Panc1 (cell line): ENCODE measurements at regions not wholly inside any gene's neighbourhood (a gene's known extent, or its start where the extent isn't known, plus 50 kb on each side); places are given as distances from the start of the nearest gene placed in this dataset.

ENCODE experiments used
- ATAC-seq: fragments of 200-7000 bp; cut with Tn5 transposase; 2 replicates; pipeline ENCODE4 v1.9.1; 2020; ENCODE audit warnings: mild to moderate bottlenecking, moderate library complexity
- BruUV-seq: library from RNA; stranded (reverse); fragments of 400-500 nt; replicated peaks from 2 replicates; lab custom pipeline; 2021; lab: Mats Ljungman, UMichigan
- CTCF ChIA-PET: fragments of 300-600 bp; sonication (Branson Sonifier 250); formaldehyde crosslinking; loops from one replicate; lab custom pipeline; 2022; ENCODE audit warnings: antibody characterized with exemption; lab: Charles Lee
- POLR2A ChIA-PET: fragments of 300-600 bp; sonication (Branson Sonifier 250); formaldehyde crosslinking; loops from one replicate; lab custom pipeline; 2022; ENCODE audit warnings: antibody characterized with exemption; lab: Charles Lee
- DNase-seq: peaks from one replicate; pipeline ENCODE4 v3.0.0-alpha.2; 2010; ENCODE audit warnings: low read depth, low spot score
- H3K27ac ChIP-seq: 2 replicates; pipeline ENCODE4 v1.5.1; 2011; ENCODE audit warnings: mild to moderate bottlenecking, low read length, inconsistent platforms
- H3K27me3 ChIP-seq: fragments of 200-500 bp; sonication (Bioruptor generic); 2 replicates; pipeline ENCODE4 v1.6.0; 2014; ENCODE audit warnings: low read length, inconsistent platforms; ENCODE audit not compliant: control insufficient read depth, insufficient read depth
- H3K36me3 ChIP-seq: fragments of 200-500 bp; sonication (Bioruptor generic); 2 replicates; pipeline ENCODE4 v1.5.1; 2014; ENCODE audit warnings: inconsistent platforms, mild to moderate bottlenecking, low read length, moderate library complexity; ENCODE audit not compliant: control insufficient read depth, insufficient read depth
- H3K4me1 ChIP-seq: 2 replicates; pipeline ENCODE4 v1.5.1; 2011; ENCODE audit warnings: inconsistent platforms, mild to moderate bottlenecking, low read length, moderate library complexity; ENCODE audit not compliant: control insufficient read depth, insufficient read depth
- H3K4me3 ChIP-seq, 2 experiments: 2 replicates each; pipeline ENCODE4 v1.5.1; 2011 to 2012; ENCODE audit warnings: low read depth in 2 of 2, low read length in 2 of 2, mild to moderate bottlenecking in 2 of 2, inconsistent platforms in 1 of 2, moderate library complexity in 1 of 2
- H3K9me3 ChIP-seq: fragments of 200-500 bp; sonication (Bioruptor generic); 2 replicates; pipeline ENCODE4 v1.5.1; 2014; ENCODE audit warnings: low read depth, mild to moderate bottlenecking, inconsistent platforms, low read length, moderate library complexity; ENCODE audit not compliant: control insufficient read depth, insufficient read depth
- POLR2AphosphoS5 ChIP-seq: IDR thresholded peaks from 2 replicates; pipeline ENCODE4 v1.6.1; 2012; ENCODE audit warnings: mild to moderate bottlenecking, low read depth, low read length, moderate library complexity
- SIN3A ChIP-seq: IDR thresholded peaks from 2 replicates; pipeline ENCODE4 v1.6.1; 2012; ENCODE audit warnings: low read depth, mild to moderate bottlenecking, low read length, moderate library complexity, borderline replicate concordance; ENCODE audit not compliant: insufficient read depth
- TCF7L2 ChIP-seq: IDR thresholded peaks from 2 replicates; pipeline ENCODE4 v1.6.1; 2011; ENCODE audit warnings: mild to moderate bottlenecking, low read depth, low read length, inconsistent platforms
- in situ Hi-C: cut with HindIII; loops from 2 replicates; pipeline ENCODE4 v1.10.0; 2016; ENCODE audit warnings: low sequenced_read_pairs, low pct_unique_long_range_greater_than_20kb
- intact Hi-C: fragments of 100-400 bp; cut with micrococcal nuclease; formaldehyde crosslinking; loops from one replicate; pipeline ENCODE4 v1.10.0; 2022; ENCODE audit not compliant: unreplicated experiment
- TF ChIP-seq, protein P1 (sequence below): fragments of 450-650 bp; IDR thresholded peaks from 2 replicates; pipeline ENCODE4 v1.5.1; 2017; ENCODE audit warnings: mild to moderate bottlenecking
- TF ChIP-seq, protein P2 (sequence below), 2 experiments: IDR thresholded peaks; 2 replicates each; pipeline ENCODE4 v1.6.1; 2011 to 2012; ENCODE audit warnings: low read depth in 2 of 2, control low read depth in 1 of 2, low read length in 1 of 2, mild to moderate bottlenecking in 1 of 2, moderate library complexity in 1 of 2; ENCODE audit not compliant: insufficient read depth in 1 of 2

DNA sequence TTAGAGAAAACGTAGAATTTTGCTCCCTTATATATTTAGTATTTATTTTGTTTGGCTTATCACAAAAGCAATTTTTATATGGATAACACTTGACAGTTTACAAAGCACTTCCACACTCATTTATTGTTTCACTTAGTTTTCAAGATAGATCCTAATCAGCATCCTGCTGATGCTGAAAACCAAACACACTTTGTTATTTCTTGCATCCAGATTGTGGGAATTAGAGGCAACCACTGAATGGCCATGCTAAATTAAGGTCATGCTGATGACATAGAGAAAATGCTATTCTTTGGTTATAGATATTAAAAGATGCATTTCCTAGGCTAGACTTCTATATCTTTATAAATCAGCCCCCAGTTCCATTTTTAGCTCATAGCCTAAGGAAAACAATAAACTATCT is 474.1 kb upstream of the KCNMB2 start:
- no peak for DNase-seq
- no peak overlapping the region for H3K27ac ChIP-seq
- no TSS peak for BruUV-seq
- intact Hi-C loops (loop anchor here (10.0 kb wide), 1 partner anchor 587 kb away; no protein-coding TSS in a partner anchor), in situ Hi-C loops (no loop called here)
- H3K9me3 ChIP-seq = peaks cover 3% of the 10 kb centered on the region; the same call in 1 of the 2 replicates
- no peaks in the 10 kb centered on the region; the same call in 1 of the 2 replicates for H3K4me1 ChIP-seq
- H3K27me3 ChIP-seq = no peaks in the 10 kb centered on the region
- no peak for ATAC-seq
- H3K36me3 ChIP-seq = no peaks in the 10 kb centered on the region
- no peak for TF ChIP-seq SIN3A
- no peak overlapping the region for H3K4me3 ChIP-seq
- POLR2A ChIA-PET = interaction anchor here (0.6 kb wide), 1 partner anchor 471 kb away, joined by 6 read pairs; no protein-coding TSS in a partner anchor
- CTCF ChIA-PET = no interaction called here

DNA sequence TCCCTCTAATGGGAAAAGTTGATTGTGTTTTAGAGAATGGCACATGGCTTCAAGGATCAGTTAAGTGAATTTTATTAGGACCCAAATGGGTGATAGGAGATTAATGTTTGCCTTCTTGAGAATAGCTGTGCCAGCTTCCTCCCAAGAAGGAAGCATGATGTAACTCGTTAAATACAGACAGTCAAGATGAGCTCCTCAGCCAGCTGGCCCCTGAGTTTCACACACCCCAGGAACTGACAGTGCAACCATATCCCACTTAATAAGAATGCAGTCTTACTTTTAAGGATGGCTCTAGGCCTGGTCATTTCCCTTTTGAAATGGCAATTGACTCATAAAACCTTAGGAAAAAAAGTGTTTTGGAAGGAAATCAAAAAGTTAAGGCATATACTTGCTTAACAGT is 472.8 kb upstream of the KCNMB2 start:
- ATAC-seq (no peak), DNase-seq (no peak)
- CTCF ChIA-PET = no interaction called here
- Histone ChIP-seq H3K36me3 (no peaks in the 10 kb centered on the region), H3K4me1 (no peaks in the 10 kb centered on the region; the same call in 1 of the 2 replicates), H3K27ac (no peak overlapping the region), H3K9me3 (peaks cover 3% of the 10 kb centered on the region; the same call in 1 of the 2 replicates), H3K4me3 (no peak overlapping the region), H3K27me3 (no peaks in the 10 kb centered on the region)
- intact Hi-C loops = loop anchor here (10.0 kb wide), 1 partner anchor 589 kb away; no protein-coding TSS in a partner anchor
- in situ Hi-C loops = no loop called here
- no TSS peak for BruUV-seq
- POLR2A ChIA-PET = no interaction called here
- TF ChIP-seq, protein P1, sequence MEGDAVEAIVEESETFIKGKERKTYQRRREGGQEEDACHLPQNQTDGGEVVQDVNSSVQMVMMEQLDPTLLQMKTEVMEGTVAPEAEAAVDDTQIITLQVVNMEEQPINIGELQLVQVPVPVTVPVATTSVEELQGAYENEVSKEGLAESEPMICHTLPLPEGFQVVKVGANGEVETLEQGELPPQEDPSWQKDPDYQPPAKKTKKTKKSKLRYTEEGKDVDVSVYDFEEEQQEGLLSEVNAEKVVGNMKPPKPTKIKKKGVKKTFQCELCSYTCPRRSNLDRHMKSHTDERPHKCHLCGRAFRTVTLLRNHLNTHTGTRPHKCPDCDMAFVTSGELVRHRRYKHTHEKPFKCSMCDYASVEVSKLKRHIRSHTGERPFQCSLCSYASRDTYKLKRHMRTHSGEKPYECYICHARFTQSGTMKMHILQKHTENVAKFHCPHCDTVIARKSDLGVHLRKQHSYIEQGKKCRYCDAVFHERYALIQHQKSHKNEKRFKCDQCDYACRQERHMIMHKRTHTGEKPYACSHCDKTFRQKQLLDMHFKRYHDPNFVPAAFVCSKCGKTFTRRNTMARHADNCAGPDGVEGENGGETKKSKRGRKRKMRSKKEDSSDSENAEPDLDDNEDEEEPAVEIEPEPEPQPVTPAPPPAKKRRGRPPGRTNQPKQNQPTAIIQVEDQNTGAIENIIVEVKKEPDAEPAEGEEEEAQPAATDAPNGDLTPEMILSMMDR = no peak
- TF ChIP-seq POLR2AphosphoS5 (no peak), SIN3A (no peak)
- TF ChIP-seq, protein P2, sequence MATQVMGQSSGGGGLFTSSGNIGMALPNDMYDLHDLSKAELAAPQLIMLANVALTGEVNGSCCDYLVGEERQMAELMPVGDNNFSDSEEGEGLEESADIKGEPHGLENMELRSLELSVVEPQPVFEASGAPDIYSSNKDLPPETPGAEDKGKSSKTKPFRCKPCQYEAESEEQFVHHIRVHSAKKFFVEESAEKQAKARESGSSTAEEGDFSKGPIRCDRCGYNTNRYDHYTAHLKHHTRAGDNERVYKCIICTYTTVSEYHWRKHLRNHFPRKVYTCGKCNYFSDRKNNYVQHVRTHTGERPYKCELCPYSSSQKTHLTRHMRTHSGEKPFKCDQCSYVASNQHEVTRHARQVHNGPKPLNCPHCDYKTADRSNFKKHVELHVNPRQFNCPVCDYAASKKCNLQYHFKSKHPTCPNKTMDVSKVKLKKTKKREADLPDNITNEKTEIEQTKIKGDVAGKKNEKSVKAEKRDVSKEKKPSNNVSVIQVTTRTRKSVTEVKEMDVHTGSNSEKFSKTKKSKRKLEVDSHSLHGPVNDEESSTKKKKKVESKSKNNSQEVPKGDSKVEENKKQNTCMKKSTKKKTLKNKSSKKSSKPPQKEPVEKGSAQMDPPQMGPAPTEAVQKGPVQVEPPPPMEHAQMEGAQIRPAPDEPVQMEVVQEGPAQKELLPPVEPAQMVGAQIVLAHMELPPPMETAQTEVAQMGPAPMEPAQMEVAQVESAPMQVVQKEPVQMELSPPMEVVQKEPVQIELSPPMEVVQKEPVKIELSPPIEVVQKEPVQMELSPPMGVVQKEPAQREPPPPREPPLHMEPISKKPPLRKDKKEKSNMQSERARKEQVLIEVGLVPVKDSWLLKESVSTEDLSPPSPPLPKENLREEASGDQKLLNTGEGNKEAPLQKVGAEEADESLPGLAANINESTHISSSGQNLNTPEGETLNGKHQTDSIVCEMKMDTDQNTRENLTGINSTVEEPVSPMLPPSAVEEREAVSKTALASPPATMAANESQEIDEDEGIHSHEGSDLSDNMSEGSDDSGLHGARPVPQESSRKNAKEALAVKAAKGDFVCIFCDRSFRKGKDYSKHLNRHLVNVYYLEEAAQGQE (IDR thresholded peaks at IDR 0.05; ENCODE audit: insufficient read depth in 1 of 2, low read depth in 2 of 2, low read length in 1 of 2) = no peak

DNA sequence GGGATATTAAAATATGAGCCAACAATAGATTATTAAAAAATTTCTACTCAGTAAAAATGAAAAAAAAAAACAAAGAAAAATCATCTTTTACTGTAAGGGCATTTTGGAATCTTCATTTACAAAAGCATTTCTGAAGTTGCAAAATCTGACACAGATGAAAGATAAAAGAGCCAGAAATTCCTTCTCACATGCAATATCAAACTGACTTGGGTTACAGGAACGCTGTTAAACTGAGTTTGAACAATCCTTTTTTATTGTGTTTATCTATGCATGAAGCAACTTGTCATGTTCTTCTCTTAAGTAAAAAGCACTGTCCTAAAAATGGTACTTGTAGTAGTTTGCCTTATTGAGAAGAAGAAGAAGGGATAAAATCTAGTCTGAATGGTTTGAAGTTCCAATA is 468.5 kb upstream of the KCNMB2 start:
- DNase-seq (no peak), ATAC-seq (no peak)
- in situ Hi-C loops (no loop called here), intact Hi-C loops (loop anchor here (10.0 kb wide), 1 partner anchor 593 kb away; no protein-coding TSS in a partner anchor)
- H3K36me3 ChIP-seq = no peaks in the 10 kb centered on the region
- H3K27ac ChIP-seq = no peak overlapping the region
- BruUV-seq = no TSS peak
- POLR2A ChIA-PET = no interaction called here
- CTCF ChIA-PET = no interaction called here
- H3K4me3 ChIP-seq = no peak overlapping the region
- H3K4me1 ChIP-seq = no peaks in the 10 kb centered on the region; the same call in 1 of the 2 replicates
- H3K27me3 ChIP-seq = no peaks in the 10 kb centered on the region
- TF ChIP-seq SIN3A (no peak), TCF7L2 (no peak)
- TF ChIP-seq, protein P1 = no peak
- peaks cover 3% of the 10 kb centered on the region; the same call in 1 of the 2 replicates for H3K9me3 ChIP-seq
